GM12878 (cell line): ENCODE measurements at regions not wholly inside any gene's neighbourhood (a gene's known extent, or its start where the extent isn't known, plus 50 kb on each side); places are given as distances from the start of the nearest gene placed in this dataset.

Experiments
- ATAC-seq: fragments of 200-7000 bp; cut with Tn5 transposase; 3 replicates; pipeline ENCODE4 v1.9.1; 2020; ENCODE audit warnings: mild to moderate bottlenecking, moderate library complexity
- BruUV-seq: library from RNA; stranded (reverse); fragments of 400-500 nt; replicated peaks from 2 replicates; lab custom pipeline; 2021; lab: Mats Ljungman, UMichigan
- CTCF ChIA-PET: fragments of 300-600 bp; sonication (Branson Sonifier 250); formaldehyde crosslinking; extraction: SDS; loops from one replicate; lab custom pipeline; 2021; ENCODE audit warnings: inconsistent platforms; lab: Yijun Ruan, JAX
- POLR2A ChIA-PET: fragments of 350-600 bp; formaldehyde crosslinking; extraction: SDS; loops from one replicate; lab custom pipeline; 2021; ENCODE audit warnings: inconsistent platforms; lab: Charles Lee
- RAD21 ChIA-PET: fragments of 300-600 bp; sonication (Branson Sonifier 250); formaldehyde crosslinking; loops from one replicate; lab custom pipeline; 2023; ENCODE audit warnings: antibody characterized with exemption; ENCODE audit not compliant: unreplicated experiment; lab: Charles Lee
- SMC1A ChIA-PET: fragments of 300-600 bp; sonication (Branson Sonifier 250); formaldehyde crosslinking; loops from one replicate; lab custom pipeline; 2023; ENCODE audit not compliant: unreplicated experiment, uncharacterized antibody; lab: Charles Lee
- DNase-seq: peaks from one replicate; pipeline ENCODE4 v3.0.0-alpha.2; 2011; ENCODE audit warnings: low read depth, low spot score
- FAIRE-seq: peaks from 3 replicates; lab custom pipeline; 2011; peaks lifted over from hg19 to GRCh38; lab: Jason Lieb, UNC
- H2AFZ ChIP-seq: 2 replicates; pipeline ENCODE4 v1.6.0; 2011; ENCODE audit warnings: low read depth, low read length, control low read depth; ENCODE audit not compliant: control insufficient read depth
- H3K27ac ChIP-seq: 2 replicates; pipeline ENCODE4 v1.5.1; 2011; ENCODE audit warnings: control low read depth; ENCODE audit not compliant: control insufficient read depth, insufficient read depth
- H3K27me3 ChIP-seq, 2 experiments: replicated peaks in 1 of 2; 2 replicates each; pipeline versions ENCODE4 v1.6.0 to v1.6.1; 2011; ENCODE audit warnings: low read length in 1 of 2; ENCODE audit not compliant: control insufficient read depth in 2 of 2, insufficient read depth in 2 of 2
- H3K36me3 ChIP-seq, 2 experiments: 2 replicates each; pipeline ENCODE4 v1.5.1; 2011; ENCODE audit warnings: low read length in 1 of 2; ENCODE audit not compliant: control insufficient read depth in 2 of 2, insufficient read depth in 2 of 2
- H3K4me1 ChIP-seq: 2 replicates; pipeline ENCODE4 v1.6.1; 2011; ENCODE audit warnings: mild to moderate bottlenecking, low read length, moderate library complexity, mixed read lengths; ENCODE audit not compliant: control insufficient read depth, insufficient read depth
- H3K4me2 ChIP-seq: 2 replicates; pipeline ENCODE4 v1.6.0; 2011; ENCODE audit warnings: control low read depth; ENCODE audit not compliant: control insufficient read depth, insufficient read depth
- H3K4me3 ChIP-seq: fragments of 200-600 bp; sonication (generic); 2 replicates; pipeline ENCODE4 v1.5.1; 2016
- H3K79me2 ChIP-seq: 2 replicates; pipeline ENCODE4 v1.6.0; 2011; ENCODE audit warnings: low read length; ENCODE audit not compliant: control insufficient read depth, insufficient read depth
- H3K9ac ChIP-seq: 2 replicates; pipeline ENCODE4 v1.8.0; 2011; ENCODE audit warnings: low read length, control low read depth, mixed read lengths; ENCODE audit not compliant: control insufficient read depth, insufficient read depth
- H3K9me3 ChIP-seq: replicated peaks from 3 replicates; pipeline ENCODE4 v1.5.1; 2011; ENCODE audit warnings: mild to moderate bottlenecking, low read length; ENCODE audit not compliant: control insufficient read depth, insufficient read depth
- H4K20me1 ChIP-seq: 2 replicates; pipeline ENCODE4 v1.6.0; 2011; ENCODE audit not compliant: control insufficient read depth, insufficient read depth
- ATF7 ChIP-seq: fragments of 450-650 bp; IDR thresholded peaks from 2 replicates; pipeline ENCODE4 v1.6.1; 2016; ENCODE audit warnings: low read depth, mild to moderate bottlenecking
- BHLHE40 ChIP-seq, 2 experiments: fragments of 450-650 bp in 1 of 2; IDR thresholded peaks; 2 replicates each; pipeline ENCODE4 v1.6.1; 2011 to 2017; ENCODE audit warnings: low read depth in 2 of 2, borderline replicate concordance in 1 of 2, improper control_type of control experiment in 1 of 2, low read length in 1 of 2, mild to moderate bottlenecking in 1 of 2
- EED ChIP-seq: sonication (generic); IDR thresholded peaks from 2 replicates; pipeline ENCODE4 v1.6.1; 2016; ENCODE audit warnings: antibody characterized with exemption, low read depth
- ETV6 ChIP-seq, 2 experiments: fragments of 450-650 bp in 1 of 2; IDR thresholded peaks in 1 of 2; conservative IDR thresholded peaks in 1 of 2; 2 replicates each; pipeline ENCODE4 v1.6.1; 2014; ENCODE audit warnings: antibody characterized with exemption in 1 of 2, borderline replicate concordance in 1 of 2, low read depth in 1 of 2, mild to moderate bottlenecking in 1 of 2, moderate library complexity in 1 of 2
- FOXM1 ChIP-seq: IDR thresholded peaks from 2 replicates; pipeline ENCODE4 v1.6.1; 2012; ENCODE audit warnings: low read depth, mild to moderate bottlenecking, inconsistent platforms, low read length, moderate library complexity
- HCFC1 ChIP-seq: fragments of 150-350 bp; IDR thresholded peaks from 2 replicates; pipeline ENCODE4 v1.6.1; 2014; ENCODE audit warnings: low read length
- JUNB ChIP-seq: IDR thresholded peaks from 2 replicates; pipeline ENCODE4 v1.6.1; 2016; ENCODE audit warnings: antibody characterized with exemption, mild to moderate bottlenecking
- KDM1A ChIP-seq: fragments of 200-600 bp; sonication (generic); IDR thresholded peaks from 2 replicates; pipeline ENCODE4 v1.6.1; 2016; ENCODE audit warnings: borderline replicate concordance
- MTA2 ChIP-seq: fragments of 450-650 bp; IDR thresholded peaks from 2 replicates; pipeline ENCODE4 v1.6.1; 2016; ENCODE audit warnings: low read depth, mild to moderate bottlenecking, moderate library complexity
- POU2F2 ChIP-seq: IDR thresholded peaks from 3 replicates; pipeline ENCODE4 v1.6.1; 2011; ENCODE audit warnings: low read depth, mild to moderate bottlenecking, low read length, borderline replicate concordance
- RAD21 ChIP-seq: IDR thresholded peaks from 2 replicates; pipeline ENCODE4 v1.6.1; 2011; ENCODE audit warnings: mild to moderate bottlenecking, low read depth, low read length, moderate library complexity; ENCODE audit not compliant: insufficient read depth
- YY1 ChIP-seq: IDR thresholded peaks from 2 replicates; pipeline ENCODE4 v1.6.1; 2011; ENCODE audit warnings: low read depth, mild to moderate bottlenecking, low read length
- WGBS: methylation state at CpG from one replicate; pipeline ENCODE4 v1.1.6; 2016; ENCODE audit warnings: low lambda C conversion rate; ENCODE audit not compliant: insufficient replicate concordance, insufficient coverage; ENCODE audit errors: missing lambda C conversion rate; 5-methylcytosine and 5-hydroxymethylcytosine counted together
- in situ Hi-C: fragments of 300-500 bp; cut with MboI; formaldehyde crosslinking; loops from 9 replicates; pipeline ENCODE4 v1.14.3; 2018; ENCODE audit warnings: mixed read lengths
- intact Hi-C: fragments of 100-400 bp; cut with micrococcal nuclease; formaldehyde crosslinking; loops from one replicate; pipeline ENCODE4 v1.14.2; 2022; ENCODE audit not compliant: unreplicated experiment
- TF ChIP-seq, protein P1 (sequence below), 3 experiments: IDR thresholded peaks in 2 of 3; conservative IDR thresholded peaks in 1 of 3; 2 replicates each; pipeline ENCODE4 v1.5.1; 2011; ENCODE audit warnings: low read depth in 3 of 3, low read length in 3 of 3, mild to moderate bottlenecking in 3 of 3, control low read depth in 2 of 3, moderate library complexity in 2 of 3, inconsistent platforms in 1 of 3, mixed read lengths in 1 of 3; ENCODE audit not compliant: control insufficient read depth in 2 of 3, insufficient read depth in 1 of 3; ENCODE audit errors: extremely low read depth in 1 of 3
- TF ChIP-seq, protein P2 (sequence below): fragments of 450-650 bp; IDR thresholded peaks from 2 replicates; pipeline ENCODE4 v1.6.1; 2018; ENCODE audit warnings: borderline replicate concordance, mild to moderate bottlenecking; ENCODE audit not compliant: partially characterized antibody
- TF ChIP-seq, protein P3 (sequence below): fragments of 450-650 bp; IDR thresholded peaks from 2 replicates; pipeline ENCODE4 v1.6.1; 2017; ENCODE audit warnings: borderline replicate concordance

DNA sequence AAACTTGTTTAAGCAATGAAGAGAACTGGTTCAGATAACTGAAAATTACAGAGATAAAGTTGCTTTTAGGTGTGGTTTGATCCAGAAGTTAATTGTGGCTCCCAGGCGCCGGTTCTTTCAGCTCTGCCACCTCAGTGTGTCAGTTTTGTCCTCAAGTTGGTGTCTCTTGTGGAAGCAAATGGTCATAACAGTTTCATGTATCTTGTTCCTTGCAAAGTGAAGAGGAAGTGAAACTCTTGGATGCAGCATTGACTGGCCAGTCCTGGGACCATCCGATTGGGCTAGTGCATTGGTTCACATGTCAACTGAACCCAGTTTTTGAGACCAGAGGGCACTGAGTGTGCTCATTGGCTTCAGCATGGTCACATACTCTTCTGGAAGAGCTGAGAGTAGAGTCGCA lies 181.4 kb upstream of the GRM7 start (continued):
- TF ChIP-seq, protein P1, sequence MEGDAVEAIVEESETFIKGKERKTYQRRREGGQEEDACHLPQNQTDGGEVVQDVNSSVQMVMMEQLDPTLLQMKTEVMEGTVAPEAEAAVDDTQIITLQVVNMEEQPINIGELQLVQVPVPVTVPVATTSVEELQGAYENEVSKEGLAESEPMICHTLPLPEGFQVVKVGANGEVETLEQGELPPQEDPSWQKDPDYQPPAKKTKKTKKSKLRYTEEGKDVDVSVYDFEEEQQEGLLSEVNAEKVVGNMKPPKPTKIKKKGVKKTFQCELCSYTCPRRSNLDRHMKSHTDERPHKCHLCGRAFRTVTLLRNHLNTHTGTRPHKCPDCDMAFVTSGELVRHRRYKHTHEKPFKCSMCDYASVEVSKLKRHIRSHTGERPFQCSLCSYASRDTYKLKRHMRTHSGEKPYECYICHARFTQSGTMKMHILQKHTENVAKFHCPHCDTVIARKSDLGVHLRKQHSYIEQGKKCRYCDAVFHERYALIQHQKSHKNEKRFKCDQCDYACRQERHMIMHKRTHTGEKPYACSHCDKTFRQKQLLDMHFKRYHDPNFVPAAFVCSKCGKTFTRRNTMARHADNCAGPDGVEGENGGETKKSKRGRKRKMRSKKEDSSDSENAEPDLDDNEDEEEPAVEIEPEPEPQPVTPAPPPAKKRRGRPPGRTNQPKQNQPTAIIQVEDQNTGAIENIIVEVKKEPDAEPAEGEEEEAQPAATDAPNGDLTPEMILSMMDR (IDR thresholded peaks at IDR 0.05 in 2 of 3, conservative IDR thresholded peaks at IDR 0.05 in 1 of 3; ENCODE audit: control insufficient read depth in 2 of 3, extremely low read depth in 1 of 3, insufficient read depth in 1 of 3, low read depth in 3 of 3, low read length in 3 of 3) = peak in 2 of 3 experiments; percentile 14 to 30; a peak in 2 of 6 replicates
- TF ChIP-seq RAD21 = peak; percentile 23; the same call in 1 of the 2 replicates
- TF ChIP-seq, all 136 proteins: peak for 12

DNA sequence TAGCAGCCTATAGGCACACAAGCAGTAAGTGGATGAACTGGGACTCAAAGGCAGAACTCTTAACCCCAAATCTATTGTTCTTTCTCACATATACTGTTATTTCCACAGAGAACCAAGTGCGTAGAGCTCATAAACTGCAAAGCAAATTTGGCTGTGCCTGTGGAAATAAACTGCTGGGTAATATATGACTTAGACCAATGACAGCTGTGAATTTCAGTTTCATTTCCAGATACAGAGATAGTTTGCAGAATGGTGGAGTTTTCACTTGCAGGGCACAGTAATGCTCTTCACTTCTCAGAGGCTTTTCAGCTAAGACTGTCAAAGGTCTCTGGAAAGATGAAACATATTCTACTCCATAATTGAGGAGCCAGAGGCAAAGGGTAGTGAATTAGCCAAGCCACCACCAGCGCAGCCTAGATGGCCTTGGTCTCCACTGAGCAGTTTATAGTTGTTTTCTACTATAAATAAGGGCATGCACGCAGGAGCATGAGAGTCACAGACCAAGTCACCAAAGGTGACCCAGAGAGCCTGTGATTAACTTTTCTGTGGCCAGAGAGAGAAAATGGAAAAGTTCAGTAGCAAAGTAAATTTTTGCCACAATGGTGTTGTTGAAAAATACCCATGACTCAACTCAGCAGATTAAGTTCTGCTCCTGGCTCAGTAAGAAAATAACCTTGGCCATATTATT lies 180.7 kb upstream of the GRM7 start:
- Histone ChIP-seq H3K4me2 (peak overlapping the region; percentile 50), H3K27ac (peak overlapping the region; percentile 76), H3K9ac (no peak overlapping the region; the same call in 1 of the 2 replicates), H2AFZ (peak overlapping the region; percentile 45), H4K20me1 (no peaks in the 10 kb centered on the region), H3K27me3 (no peaks in the 10 kb centered on the region), H3K36me3 (no peaks in the 10 kb centered on the region), H3K4me1 (peaks cover 5% of the 10 kb centered on the region; the same call in 1 of the 2 replicates), H3K9me3 (no peaks in the 10 kb centered on the region; the same call in 2 of the 3 replicates), H3K4me3 (no peak overlapping the region), H3K79me2 (no peaks in the 10 kb centered on the region)
- FAIRE-seq = no peak
- intact Hi-C loops = loop anchor here (1.0 kb wide), 2 partner anchors 36 to 37 kb away; no protein-coding TSS in a partner anchor
- ChIA-PET POLR2A (interaction anchor here (0.6 to 1.4 kb wide), 2 partner anchors 33 to 37 kb away, joined by 3 to 11 read pairs; no protein-coding TSS in a partner anchor), SMC1A (interaction anchor here (0.7 to 2.8 kb wide), 13 partner anchors 10 to 460 kb away, joined by 3 to 31 read pairs (median 3); no protein-coding TSS in a partner anchor), CTCF (interaction anchor here (0.6 to 2.6 kb wide), 5 partner anchors 34 to 1253 kb away, joined by 3 to 17 read pairs (median 3); no protein-coding TSS in a partner anchor), RAD21 (interaction anchor here (0.6 to 4.4 kb wide), 12 partner anchors 8 to 1836 kb away, joined by 3 to 43 read pairs (median 4); no protein-coding TSS in a partner anchor)
- in situ Hi-C loops = no loop called here
- peak; percentile 93 for ATAC-seq
- BruUV-seq = no TSS peak
- 13% methylated on average over 3 of the region's 3 CpGs for WGBS
- peak; percentile 51 for DNase-seq
- TF ChIP-seq HCFC1 = no peak
- TF ChIP-seq BHLHE40 (IDR thresholded peaks at IDR 0.05; ENCODE audit: borderline replicate concordance in 1 of 2, low read depth in 2 of 2, low read length in 1 of 2) = peak; percentile 3 to 14; a peak in 1 of 4 replicates
- TF ChIP-seq, protein P2, sequence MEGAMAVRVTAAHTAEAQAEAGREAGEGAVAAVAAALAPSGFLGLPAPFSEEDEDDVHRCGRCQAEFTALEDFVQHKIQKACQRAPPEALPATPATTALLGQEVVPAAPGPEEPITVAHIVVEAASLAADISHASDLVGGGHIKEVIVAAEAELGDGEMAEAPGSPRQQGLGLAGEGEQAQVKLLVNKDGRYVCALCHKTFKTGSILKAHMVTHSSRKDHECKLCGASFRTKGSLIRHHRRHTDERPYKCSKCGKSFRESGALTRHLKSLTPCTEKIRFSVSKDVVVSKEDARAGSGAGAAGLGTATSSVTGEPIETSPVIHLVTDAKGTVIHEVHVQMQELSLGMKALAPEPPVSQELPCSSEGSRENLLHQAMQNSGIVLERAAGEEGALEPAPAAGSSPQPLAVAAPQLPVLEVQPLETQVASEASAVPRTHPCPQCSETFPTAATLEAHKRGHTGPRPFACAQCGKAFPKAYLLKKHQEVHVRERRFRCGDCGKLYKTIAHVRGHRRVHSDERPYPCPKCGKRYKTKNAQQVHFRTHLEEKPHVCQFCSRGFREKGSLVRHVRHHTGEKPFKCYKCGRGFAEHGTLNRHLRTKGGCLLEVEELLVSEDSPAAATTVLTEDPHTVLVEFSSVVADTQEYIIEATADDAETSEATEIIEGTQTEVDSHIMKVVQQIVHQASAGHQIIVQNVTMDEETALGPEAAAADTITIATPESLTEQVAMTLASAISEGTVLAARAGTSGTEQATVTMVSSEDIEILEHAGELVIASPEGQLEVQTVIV = no peak
- peak; percentile 57 for TF ChIP-seq ATF7
- TF ChIP-seq EED = no peak
- TF ChIP-seq, protein P3, sequence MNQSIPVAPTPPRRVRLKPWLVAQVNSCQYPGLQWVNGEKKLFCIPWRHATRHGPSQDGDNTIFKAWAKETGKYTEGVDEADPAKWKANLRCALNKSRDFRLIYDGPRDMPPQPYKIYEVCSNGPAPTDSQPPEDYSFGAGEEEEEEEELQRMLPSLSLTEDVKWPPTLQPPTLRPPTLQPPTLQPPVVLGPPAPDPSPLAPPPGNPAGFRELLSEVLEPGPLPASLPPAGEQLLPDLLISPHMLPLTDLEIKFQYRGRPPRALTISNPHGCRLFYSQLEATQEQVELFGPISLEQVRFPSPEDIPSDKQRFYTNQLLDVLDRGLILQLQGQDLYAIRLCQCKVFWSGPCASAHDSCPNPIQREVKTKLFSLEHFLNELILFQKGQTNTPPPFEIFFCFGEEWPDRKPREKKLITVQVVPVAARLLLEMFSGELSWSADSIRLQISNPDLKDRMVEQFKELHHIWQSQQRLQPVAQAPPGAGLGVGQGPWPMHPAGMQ = no peak
- TF ChIP-seq POU2F2 = peak; percentile 24; the same call in 1 of the 3 replicates
- TF ChIP-seq YY1 = no peak
- TF ChIP-seq JUNB = peak; percentile 26; the same call in 1 of the 2 replicates
- peak in 1 of 2 experiments; percentile 36; a peak in 1 of 4 replicates for TF ChIP-seq ETV6 (conservative IDR thresholded peaks at IDR 0.05 in 1 of 2, IDR thresholded peaks at IDR 0.05 in 1 of 2; ENCODE audit: borderline replicate concordance in 1 of 2, low read depth in 1 of 2)
- TF ChIP-seq MTA2 = peak; percentile 42
- 0 out of 2 replicates have a peak, but pooled peaks have one; percentile 5 for TF ChIP-seq FOXM1
- no peak for TF ChIP-seq KDM1A
